ENCODE measurements at regions not wholly inside any gene's neighbourhood (a gene's known extent, or its start where the extent isn't known, plus 50 kb on each side); places are given as distances from the start of the nearest gene placed in this dataset.

DNA sequence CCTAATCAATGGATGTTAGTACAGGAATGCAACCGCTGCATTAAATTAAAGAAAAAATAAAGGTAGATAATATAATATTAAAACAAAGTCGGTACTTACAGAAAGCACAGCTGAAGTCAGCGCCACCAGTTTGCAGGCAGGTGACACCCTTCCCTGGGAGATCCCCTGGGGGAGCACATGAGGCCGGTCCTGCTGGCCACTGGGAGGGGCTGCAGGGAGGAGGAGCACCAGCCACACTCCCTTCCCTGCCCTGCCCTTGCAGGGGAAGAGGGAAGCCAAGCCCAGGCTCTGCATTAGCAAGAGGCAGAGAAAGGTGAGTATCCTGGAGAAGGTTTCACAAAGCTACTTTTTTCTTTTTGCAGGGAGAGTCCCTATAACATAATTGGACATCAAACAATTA is 507.0 kb downstream of the AJAP1 start:
- H3K9me3 ChIP-seq = no peaks in the 10 kb centered on the region
- ATAC-seq (no peak), DNase-seq (no peak)
- no peak overlapping the region for H3K27ac ChIP-seq
- no peak for TF ChIP-seq POLR2A (IDR thresholded peaks at IDR 0.05)
- TF ChIP-seq, protein P1, sequence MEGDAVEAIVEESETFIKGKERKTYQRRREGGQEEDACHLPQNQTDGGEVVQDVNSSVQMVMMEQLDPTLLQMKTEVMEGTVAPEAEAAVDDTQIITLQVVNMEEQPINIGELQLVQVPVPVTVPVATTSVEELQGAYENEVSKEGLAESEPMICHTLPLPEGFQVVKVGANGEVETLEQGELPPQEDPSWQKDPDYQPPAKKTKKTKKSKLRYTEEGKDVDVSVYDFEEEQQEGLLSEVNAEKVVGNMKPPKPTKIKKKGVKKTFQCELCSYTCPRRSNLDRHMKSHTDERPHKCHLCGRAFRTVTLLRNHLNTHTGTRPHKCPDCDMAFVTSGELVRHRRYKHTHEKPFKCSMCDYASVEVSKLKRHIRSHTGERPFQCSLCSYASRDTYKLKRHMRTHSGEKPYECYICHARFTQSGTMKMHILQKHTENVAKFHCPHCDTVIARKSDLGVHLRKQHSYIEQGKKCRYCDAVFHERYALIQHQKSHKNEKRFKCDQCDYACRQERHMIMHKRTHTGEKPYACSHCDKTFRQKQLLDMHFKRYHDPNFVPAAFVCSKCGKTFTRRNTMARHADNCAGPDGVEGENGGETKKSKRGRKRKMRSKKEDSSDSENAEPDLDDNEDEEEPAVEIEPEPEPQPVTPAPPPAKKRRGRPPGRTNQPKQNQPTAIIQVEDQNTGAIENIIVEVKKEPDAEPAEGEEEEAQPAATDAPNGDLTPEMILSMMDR (IDR thresholded peaks at IDR 0.05) = no peak
- H3K4me1 ChIP-seq = no peaks in the 10 kb centered on the region
- no peaks in the 10 kb centered on the region for H3K36me3 ChIP-seq
- H3K4me3 ChIP-seq = no peak overlapping the region
- intact Hi-C loops (cut with DNase I) = no loop called here
- peaks cover 0 to 37% (median 2%) of the 10 kb centered on the region in 9 donors for H3K27me3 ChIP-seq
- 45 to 52% (median 47%) methylated on average over 4 of the region's 4 CpGs for WGBS, 4 donors

DNA sequence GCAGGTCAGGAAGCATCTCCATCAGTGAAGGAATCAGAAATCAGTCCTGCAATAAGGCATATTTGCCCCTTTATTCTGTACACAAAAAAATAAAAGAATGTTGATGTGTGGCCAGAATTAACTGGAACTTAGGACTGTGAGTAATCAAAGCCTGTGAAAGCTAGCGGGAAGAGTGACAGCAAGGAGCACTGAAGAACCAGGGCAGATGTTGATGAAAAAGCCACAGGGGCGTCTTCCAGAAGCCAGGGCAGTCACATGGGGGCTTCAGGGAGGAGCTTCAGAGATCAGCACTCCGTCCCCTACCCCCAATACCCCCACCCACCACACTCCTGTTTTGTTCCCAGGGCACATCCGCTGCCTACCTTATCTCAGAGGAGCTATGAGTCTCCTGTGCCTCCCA is 502.8 kb downstream of the AJAP1 start:
- intact Hi-C loops (cut with DNase I) = no loop called here
- Histone ChIP-seq H3K27me3 (peaks cover 0 to 31% (median 0%) of the 10 kb centered on the region in 9 donors), H3K27ac (no peak overlapping the region), H3K4me3 (no peak overlapping the region), H3K36me3 (no peaks in the 10 kb centered on the region), H3K9me3 (peaks cover 0 to 3% (median 0%) of the 10 kb centered on the region in 12 donors), H3K4me1 (no peaks in the 10 kb centered on the region)
- 40 to 53% (median 52%) methylated on average over 4 of the region's 4 CpGs for WGBS, 4 donors
- no peak for DNase-seq
- TF ChIP-seq POLR2A (IDR thresholded peaks at IDR 0.05) = no peak
- TF ChIP-seq, protein P1 (IDR thresholded peaks at IDR 0.05) = no peak
- no peak for ATAC-seq

DNA sequence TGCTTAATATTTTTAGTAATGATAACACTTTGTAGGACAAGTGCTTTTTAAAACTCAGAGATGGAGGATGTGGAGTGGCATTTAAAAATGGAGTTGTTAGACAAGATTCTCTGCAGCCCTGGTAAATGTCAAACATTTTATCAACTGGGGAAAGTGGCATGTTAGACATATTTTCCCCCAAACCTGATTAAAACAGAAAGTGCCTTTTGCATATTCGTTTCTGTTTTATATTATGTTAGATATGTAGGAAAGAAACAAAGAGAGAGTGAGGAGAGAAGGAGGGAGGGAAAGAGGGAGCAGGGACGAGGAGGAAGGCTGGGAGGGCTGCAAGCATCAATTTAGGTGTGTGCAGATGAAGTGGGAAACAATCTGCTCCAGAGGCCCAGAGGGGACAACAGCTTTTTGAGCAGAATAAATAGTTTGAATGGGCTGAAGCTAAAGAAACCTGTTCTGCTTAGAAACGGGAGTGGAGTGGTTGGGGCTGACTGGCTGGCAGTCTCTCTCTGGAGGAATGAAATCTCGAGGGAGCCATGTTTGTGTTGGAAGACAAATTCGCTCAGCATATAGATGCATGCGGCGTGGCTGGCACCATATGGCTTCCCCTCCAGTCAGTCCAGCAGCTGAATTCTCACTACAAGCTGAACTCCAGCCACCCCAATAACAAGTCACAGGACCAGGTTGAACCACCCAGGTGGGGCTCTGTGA is 502.2 kb downstream of the AJAP1 start:
- peaks cover 0 to 31% (median 0%) of the 10 kb centered on the region in 9 donors for H3K27me3 ChIP-seq
- DNase-seq = no peak
- intact Hi-C loops (cut with DNase I) = no loop called here
- no peaks in the 10 kb centered on the region for H3K4me1 ChIP-seq
- 54 to 61% (median 56%) methylated on average over 7 of the region's 7 CpGs for WGBS, 4 donors
- peaks cover 0 to 3% (median 0%) of the 10 kb centered on the region in 12 donors for H3K9me3 ChIP-seq
- H3K36me3 ChIP-seq = no peaks in the 10 kb centered on the region
- TF ChIP-seq POLR2A (IDR thresholded peaks at IDR 0.05) = no peak
- TF ChIP-seq, protein P1 (IDR thresholded peaks at IDR 0.05) = no peak
- ATAC-seq = no peak
- H3K4me3 ChIP-seq = no peak overlapping the region
- no peak overlapping the region for H3K27ac ChIP-seq

DNA sequence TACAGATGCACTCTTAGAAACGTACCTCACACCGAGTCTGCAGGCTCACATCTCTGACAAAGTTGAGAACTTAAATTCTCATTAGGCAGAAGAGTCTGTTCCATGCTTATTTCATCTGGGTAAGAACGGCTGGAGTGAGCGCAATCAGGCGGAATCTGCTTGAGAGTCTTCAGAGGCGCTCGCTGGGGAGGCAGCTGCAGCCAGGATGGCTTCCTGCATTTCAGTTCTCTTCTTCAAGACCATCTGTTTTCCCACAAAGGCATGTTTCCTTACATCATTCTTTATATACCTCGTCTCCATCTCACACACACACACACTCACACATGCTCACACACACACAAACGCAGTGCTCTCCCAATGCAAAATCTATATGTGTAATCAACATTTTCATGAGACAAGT is 497.1 kb downstream of the AJAP1 start:
- Histone ChIP-seq H3K27me3 (peaks cover 0 to 20% (median 0%) of the 10 kb centered on the region in 9 donors), H3K4me1 (no peaks in the 10 kb centered on the region), H3K27ac (no peak overlapping the region), H3K9me3 (peaks cover 0 to 3% (median 0%) of the 10 kb centered on the region in 12 donors), H3K4me3 (no peak overlapping the region), H3K36me3 (no peaks in the 10 kb centered on the region)
- no peak for TF ChIP-seq POLR2A (IDR thresholded peaks at IDR 0.05)
- TF ChIP-seq, protein P1 (IDR thresholded peaks at IDR 0.05) = no peak
- WGBS, 4 donors = 81 to 84% (median 83%) methylated on average over 9 of the region's 9 CpGs
- DNase-seq (no peak), ATAC-seq (no peak)
- intact Hi-C loops (cut with DNase I) = no loop called here

Data from heart left ventricle (tissue), 16 donors.